NB4 (cell line): ENCODE measurements at regions not wholly inside any gene's neighbourhood (a gene's known extent, or its start where the extent isn't known, plus 50 kb on each side); places are given as distances from the start of the nearest gene placed in this dataset.

Source experiments
- MYC ChIP-seq: IDR thresholded peaks from 2 replicates; pipeline ENCODE4 v1.6.1; 2011; ENCODE audit warnings: low read depth, low read length
- TF ChIP-seq, protein P1 (sequence below): IDR thresholded peaks from one replicate; pipeline ENCODE4 v1.5.1; 2012; ENCODE audit warnings: low read depth, low read length

GRCh38 chr3:65291448-65292125 lies 603.8 kb upstream of the ADAMTS9 start:
- TF ChIP-seq, protein P1, sequence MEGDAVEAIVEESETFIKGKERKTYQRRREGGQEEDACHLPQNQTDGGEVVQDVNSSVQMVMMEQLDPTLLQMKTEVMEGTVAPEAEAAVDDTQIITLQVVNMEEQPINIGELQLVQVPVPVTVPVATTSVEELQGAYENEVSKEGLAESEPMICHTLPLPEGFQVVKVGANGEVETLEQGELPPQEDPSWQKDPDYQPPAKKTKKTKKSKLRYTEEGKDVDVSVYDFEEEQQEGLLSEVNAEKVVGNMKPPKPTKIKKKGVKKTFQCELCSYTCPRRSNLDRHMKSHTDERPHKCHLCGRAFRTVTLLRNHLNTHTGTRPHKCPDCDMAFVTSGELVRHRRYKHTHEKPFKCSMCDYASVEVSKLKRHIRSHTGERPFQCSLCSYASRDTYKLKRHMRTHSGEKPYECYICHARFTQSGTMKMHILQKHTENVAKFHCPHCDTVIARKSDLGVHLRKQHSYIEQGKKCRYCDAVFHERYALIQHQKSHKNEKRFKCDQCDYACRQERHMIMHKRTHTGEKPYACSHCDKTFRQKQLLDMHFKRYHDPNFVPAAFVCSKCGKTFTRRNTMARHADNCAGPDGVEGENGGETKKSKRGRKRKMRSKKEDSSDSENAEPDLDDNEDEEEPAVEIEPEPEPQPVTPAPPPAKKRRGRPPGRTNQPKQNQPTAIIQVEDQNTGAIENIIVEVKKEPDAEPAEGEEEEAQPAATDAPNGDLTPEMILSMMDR, result no peak
- no peak for TF ChIP-seq MYC
